Astrocyte of the spinal cord (primary cell): ENCODE measurements at regions not wholly inside any gene's neighbourhood (a gene's known extent, or its start where the extent isn't known, plus 50 kb on each side); places are given as distances from the start of the nearest gene placed in this dataset.
A peak's percentile ranks its signal among the peaks of the same experiment; 100 is the strongest.

ENCODE experiments used
- DNase-seq: peaks from one replicate; pipeline ENCODE4 v3.0.0; 2011; ENCODE audit warnings: low read depth, low spot score
- H3K4me3 ChIP-seq: 2 replicates; pipeline ENCODE4 v1.5.1; 2011; ENCODE audit warnings: low read depth, mild to moderate bottlenecking, low read length, moderate library complexity
- CTCF ChIP-seq: IDR thresholded peaks from 2 replicates; pipeline ENCODE4 v1.5.1; 2012; ENCODE audit warnings: low read depth, mild to moderate bottlenecking, low read length, inconsistent platforms
- in situ Hi-C: cut with HindIII; loops from 2 replicates; pipeline ENCODE4 v1.10.0; 2017; ENCODE audit warnings: low sequenced_read_pairs

- no peak for TF ChIP-seq CTCF
- H3K4me3 ChIP-seq: no peak overlapping the region
- DNase-seq: peak; percentile 40
- in situ Hi-C loops: no loop called here
Observed at GRCh38 chr12:92466391-92467305, 236.1 kb upstream of the PLEKHG7 start.

GRCh38 chr12:92465786-92466295 lies 236.9 kb upstream of the PLEKHG7 start:
- in situ Hi-C loops: no loop called here
- no peak for DNase-seq
- no peak overlapping the region for H3K4me3 ChIP-seq
- TF ChIP-seq CTCF: no peak

GRCh38 chr12:92464911-92465310 lies 237.9 kb upstream of the PLEKHG7 start:
- in situ Hi-C loops: no loop called here
- no peak for DNase-seq
- no peak overlapping the region for H3K4me3 ChIP-seq
- TF ChIP-seq CTCF: no peak

- H3K4me3 ChIP-seq: no peak overlapping the region
- in situ Hi-C loops: no loop called here
- no peak for TF ChIP-seq CTCF
- DNase-seq: no peak
Observed at GRCh38 chr12:92463171-92463570, 239.6 kb upstream of the PLEKHG7 start.

GRCh38 chr12:92462527-92462926 lies 240.3 kb upstream of the PLEKHG7 start:
- no peak overlapping the region for H3K4me3 ChIP-seq
- in situ Hi-C loops: no loop called here
- DNase-seq: no peak
- TF ChIP-seq CTCF: no peak

- H3K4me3 ChIP-seq: no peak overlapping the region
- in situ Hi-C loops: no loop called here
- TF ChIP-seq CTCF: no peak
- DNase-seq: no peak
Observed at GRCh38 chr12:92462049-92462448, 240.7 kb upstream of the PLEKHG7 start.
